ENCODE measurements at regions not wholly inside any gene's neighbourhood (a gene's known extent, or its start where the extent isn't known, plus 50 kb on each side); places are given as distances from the start of the nearest gene placed in this dataset.
"Not testable (repeated sequence)": the region's sequence is repeated elsewhere in the genome, so short reads cannot be mapped to it uniquely, and the experiment has no call there.

DNA sequence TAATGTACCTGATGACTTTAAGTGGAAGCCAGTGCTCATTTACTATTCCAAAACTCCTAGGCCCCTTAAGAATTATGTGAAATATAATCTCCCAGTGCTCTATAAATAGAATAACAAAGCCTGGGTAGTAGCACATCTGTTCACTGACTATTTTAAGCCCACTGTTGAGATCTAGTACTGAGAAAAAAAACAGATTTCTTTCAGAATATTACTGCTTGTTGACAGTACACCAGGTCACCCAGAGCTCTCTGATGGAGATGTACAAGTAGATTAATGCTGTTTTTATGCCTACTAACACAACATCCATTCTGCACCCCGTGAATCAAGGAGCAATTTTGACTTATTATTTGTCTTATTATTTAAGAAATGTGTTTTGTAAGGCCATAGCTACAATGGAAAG lies 75.7 kb downstream of the FAM47C start:
- Histone ChIP-seq H3K4me2 (ENCODE audit: low read depth, low read length) (no peak overlapping the region), H3K4me1 (ENCODE audit: insufficient read depth, low read length) (no peaks in the 10 kb centered on the region), H2AFZ (ENCODE audit: low read length) (no peak overlapping the region), H3K79me2 (ENCODE audit: insufficient read depth, low read length) (no peaks in the 10 kb centered on the region), H3K36me3 (replicated peaks in 1 of 2; ENCODE audit: control insufficient read depth in 1 of 2, insufficient read depth in 2 of 2, low read length in 2 of 2) (no peaks in the 10 kb centered on the region), H3K4me3 (replicated peaks in 1 of 3; ENCODE audit: insufficient read depth in 1 of 3, low read depth in 2 of 3, low read length in 3 of 3) (no peak overlapping the region), H3K27me3 (ENCODE audit: control insufficient read depth in 1 of 2, insufficient read depth in 2 of 2, low read length in 2 of 2) (no peaks in the 10 kb centered on the region), H3K9ac (ENCODE audit: insufficient read depth, low read depth, low read length) (no peak overlapping the region), H3K9me3 (ENCODE audit: low read length) (no peaks in the 10 kb centered on the region), H3K27ac (ENCODE audit: extremely low read length, insufficient read depth, low read length) (no peak overlapping the region), H4K20me1 (ENCODE audit: insufficient read depth, low read length) (no peaks in the 10 kb centered on the region)
- DNase-seq (ENCODE audit: low spot score) (no peak), FAIRE-seq (no peak), ATAC-seq (no peak)
- TF ChIP-seq POGK (CRISPR knock-in tag; conservative IDR thresholded peaks at IDR 0.05) (no peak), ELF1 (CRISPR knock-in tag; IDR thresholded peaks at IDR 0.05) (no peak)
- intact Hi-C loops (cut with micrococcal nuclease; ENCODE audit: unreplicated experiment), result no loop called here
- in situ Hi-C loops (cut with HindIII; ENCODE audit: extremely low pct_ligation_motif_present, low pct_unique_long_range_greater_than_20kb), result no loop called here
- BruUV-seq (replicated peaks), result no TSS peak
- CTCF ChIA-PET (ENCODE audit: low intra/inter-chr PET ratio, low total read pairs), result no interaction called here
- WGBS (ENCODE audit: low lambda C conversion rate), result 0% methylated on average over 1 of the region's 1 CpG
- POLR2A ChIA-PET, result no interaction called here

DNA sequence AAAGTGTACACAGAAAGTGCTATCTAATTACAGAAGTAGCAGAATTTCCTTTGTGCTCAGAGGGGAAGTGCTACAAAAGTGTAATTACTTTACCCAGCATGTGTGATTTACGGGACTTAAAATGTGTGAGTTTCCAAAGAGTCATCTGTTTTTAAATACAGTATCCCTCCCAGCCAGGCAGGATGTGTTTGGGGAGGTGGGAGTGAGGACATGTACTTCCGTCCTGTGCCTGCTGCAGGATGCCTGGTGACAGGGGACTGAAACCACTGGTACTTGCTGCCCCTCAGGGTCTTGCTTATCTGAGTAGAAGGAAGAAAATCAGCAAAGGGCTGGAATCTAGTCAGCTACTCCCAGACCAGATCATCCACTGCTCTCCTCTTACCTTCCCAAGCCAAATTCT lies 77.5 kb downstream of the FAM47C start:
- in situ Hi-C loops (cut with HindIII; ENCODE audit: extremely low pct_ligation_motif_present, low pct_unique_long_range_greater_than_20kb); CTCF ChIA-PET (ENCODE audit: low intra/inter-chr PET ratio, low total read pairs); BruUV-seq (replicated peaks); DNase-seq (ENCODE audit: low spot score); H3K9ac ChIP-seq (ENCODE audit: insufficient read depth, low read depth, low read length); H3K27me3 ChIP-seq (ENCODE audit: control insufficient read depth in 1 of 2, insufficient read depth in 2 of 2, low read length in 2 of 2); ATAC-seq; H3K79me2 ChIP-seq (ENCODE audit: insufficient read depth, low read length); H2AFZ ChIP-seq (ENCODE audit: low read length); POLR2A ChIA-PET; H3K4me1 ChIP-seq (ENCODE audit: insufficient read depth, low read length); H4K20me1 ChIP-seq (ENCODE audit: insufficient read depth, low read length); H3K27ac ChIP-seq (ENCODE audit: extremely low read length, insufficient read depth, low read length); H3K4me2 ChIP-seq (ENCODE audit: low read depth, low read length); FAIRE-seq; H3K36me3 ChIP-seq (replicated peaks in 1 of 2; ENCODE audit: control insufficient read depth in 1 of 2, insufficient read depth in 2 of 2, low read length in 2 of 2); H3K9me3 ChIP-seq (ENCODE audit: low read length); H3K4me3 ChIP-seq (replicated peaks in 1 of 3; ENCODE audit: insufficient read depth in 1 of 3, low read depth in 2 of 3, low read length in 3 of 3); intact Hi-C loops (cut with micrococcal nuclease; ENCODE audit: unreplicated experiment): not testable (repeated sequence)
- no CpG with 5 or more reads among the region's 2 CpGs for WGBS (ENCODE audit: low lambda C conversion rate)

- intact Hi-C loops (cut with micrococcal nuclease; ENCODE audit: unreplicated experiment); H3K79me2 ChIP-seq (ENCODE audit: insufficient read depth, low read length); H3K27me3 ChIP-seq (ENCODE audit: control insufficient read depth in 1 of 2, insufficient read depth in 2 of 2, low read length in 2 of 2); H2AFZ ChIP-seq (ENCODE audit: low read length); BruUV-seq (replicated peaks); DNase-seq (ENCODE audit: low spot score); POLR2A ChIA-PET; H3K27ac ChIP-seq (ENCODE audit: extremely low read length, insufficient read depth, low read length); H3K4me2 ChIP-seq (ENCODE audit: low read depth, low read length); H3K9me3 ChIP-seq (ENCODE audit: low read length); H3K4me1 ChIP-seq (ENCODE audit: insufficient read depth, low read length); FAIRE-seq; H3K4me3 ChIP-seq (replicated peaks in 1 of 3; ENCODE audit: insufficient read depth in 1 of 3, low read depth in 2 of 3, low read length in 3 of 3); CTCF ChIA-PET (ENCODE audit: low intra/inter-chr PET ratio, low total read pairs); H4K20me1 ChIP-seq (ENCODE audit: insufficient read depth, low read length); H3K9ac ChIP-seq (ENCODE audit: insufficient read depth, low read depth, low read length); H3K36me3 ChIP-seq (replicated peaks in 1 of 2; ENCODE audit: control insufficient read depth in 1 of 2, insufficient read depth in 2 of 2, low read length in 2 of 2); in situ Hi-C loops (cut with HindIII; ENCODE audit: extremely low pct_ligation_motif_present, low pct_unique_long_range_greater_than_20kb); ATAC-seq: not testable (repeated sequence)
- no CpG with 5 or more reads among the region's 3 CpGs for WGBS (ENCODE audit: low lambda C conversion rate)
Observed at GRCh38 chrX:37086820-37087219, 78.7 kb downstream of the FAM47C start.

DNA sequence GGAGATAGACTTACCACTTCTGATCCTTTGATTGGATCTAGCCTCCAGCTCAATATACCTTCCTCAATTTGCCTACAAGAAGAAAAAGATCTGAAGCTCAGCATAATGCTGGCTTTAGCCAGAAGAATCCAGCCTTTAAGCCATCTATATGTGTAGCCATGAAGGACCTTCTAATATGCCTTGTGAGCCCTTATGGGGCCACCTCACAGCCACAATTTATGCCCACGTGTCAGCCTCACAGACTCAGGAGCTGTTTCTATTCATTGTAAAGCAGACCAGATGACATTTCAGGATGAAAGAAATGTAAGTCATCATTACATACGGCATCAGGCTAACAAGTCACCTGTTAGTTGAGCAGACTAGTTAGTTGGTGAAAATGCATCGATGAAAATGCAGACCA lies 79.7 kb downstream of the FAM47C start:
- H3K9me3 ChIP-seq (ENCODE audit: low read length); H3K4me3 ChIP-seq (replicated peaks in 1 of 3; ENCODE audit: insufficient read depth in 1 of 3, low read depth in 2 of 3, low read length in 3 of 3); FAIRE-seq; H3K4me1 ChIP-seq (ENCODE audit: insufficient read depth, low read length); H3K9ac ChIP-seq (ENCODE audit: insufficient read depth, low read depth, low read length); H3K79me2 ChIP-seq (ENCODE audit: insufficient read depth, low read length); POLR2A ChIA-PET; H3K36me3 ChIP-seq (replicated peaks in 1 of 2; ENCODE audit: control insufficient read depth in 1 of 2, insufficient read depth in 2 of 2, low read length in 2 of 2); H3K27me3 ChIP-seq (ENCODE audit: control insufficient read depth in 1 of 2, insufficient read depth in 2 of 2, low read length in 2 of 2); H3K27ac ChIP-seq (ENCODE audit: extremely low read length, insufficient read depth, low read length); DNase-seq (ENCODE audit: low spot score); H2AFZ ChIP-seq (ENCODE audit: low read length); intact Hi-C loops (cut with micrococcal nuclease; ENCODE audit: unreplicated experiment); H4K20me1 ChIP-seq (ENCODE audit: insufficient read depth, low read length); in situ Hi-C loops (cut with HindIII; ENCODE audit: extremely low pct_ligation_motif_present, low pct_unique_long_range_greater_than_20kb); ATAC-seq; H3K4me2 ChIP-seq (ENCODE audit: low read depth, low read length); CTCF ChIA-PET (ENCODE audit: low intra/inter-chr PET ratio, low total read pairs): not testable (repeated sequence)
- no CpG with 5 or more reads among the region's 3 CpGs for WGBS (ENCODE audit: low lambda C conversion rate)
- TSS peak; percentile 43 for BruUV-seq (replicated peaks)

Data from HepG2 (cell line).